ENCODE measurements at regions not wholly inside any gene's neighbourhood (a gene's known extent, or its start where the extent isn't known, plus 50 kb on each side); places are given as distances from the start of the nearest gene placed in this dataset.
A peak's percentile ranks its signal among the peaks of the same experiment; 100 is the strongest.

DNA sequence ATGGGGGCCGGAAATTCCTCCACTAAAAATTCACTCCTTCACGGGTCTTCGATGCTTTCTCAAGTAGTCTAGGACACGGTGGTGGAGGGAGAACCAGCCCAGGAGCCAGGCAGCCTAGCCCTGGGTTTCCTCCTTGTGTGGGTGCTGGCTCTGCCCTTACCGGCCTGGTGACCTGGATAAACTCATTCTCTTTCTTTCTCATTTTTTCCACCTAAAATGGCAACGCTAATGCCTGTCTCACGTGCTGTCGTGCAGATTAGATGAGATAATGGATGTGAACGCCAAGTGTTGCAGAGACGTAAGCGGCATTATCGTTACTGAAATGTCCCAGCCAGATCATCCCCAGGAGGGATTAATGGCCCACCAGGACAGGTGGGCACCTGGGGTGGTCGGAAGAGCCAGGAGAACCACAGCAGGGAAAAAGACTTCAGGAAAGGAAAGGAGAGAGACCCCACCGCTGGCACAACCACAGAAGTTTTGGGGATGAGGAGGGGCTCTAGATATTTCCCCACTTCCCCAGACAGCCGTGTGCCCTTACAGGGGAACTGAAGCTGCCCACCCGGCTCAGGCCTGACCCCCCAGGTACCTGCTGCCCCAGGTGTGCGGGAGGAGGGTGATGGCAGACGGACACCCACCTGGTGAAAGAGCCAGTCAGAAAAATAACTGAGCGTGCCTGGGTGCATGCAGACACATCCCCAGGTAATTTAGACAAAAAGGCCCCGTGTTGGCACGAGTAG is 100.8 kb upstream of the ASAP2 start:
- no peak for DNase-seq (ENCODE audit: low read depth)

DNA sequence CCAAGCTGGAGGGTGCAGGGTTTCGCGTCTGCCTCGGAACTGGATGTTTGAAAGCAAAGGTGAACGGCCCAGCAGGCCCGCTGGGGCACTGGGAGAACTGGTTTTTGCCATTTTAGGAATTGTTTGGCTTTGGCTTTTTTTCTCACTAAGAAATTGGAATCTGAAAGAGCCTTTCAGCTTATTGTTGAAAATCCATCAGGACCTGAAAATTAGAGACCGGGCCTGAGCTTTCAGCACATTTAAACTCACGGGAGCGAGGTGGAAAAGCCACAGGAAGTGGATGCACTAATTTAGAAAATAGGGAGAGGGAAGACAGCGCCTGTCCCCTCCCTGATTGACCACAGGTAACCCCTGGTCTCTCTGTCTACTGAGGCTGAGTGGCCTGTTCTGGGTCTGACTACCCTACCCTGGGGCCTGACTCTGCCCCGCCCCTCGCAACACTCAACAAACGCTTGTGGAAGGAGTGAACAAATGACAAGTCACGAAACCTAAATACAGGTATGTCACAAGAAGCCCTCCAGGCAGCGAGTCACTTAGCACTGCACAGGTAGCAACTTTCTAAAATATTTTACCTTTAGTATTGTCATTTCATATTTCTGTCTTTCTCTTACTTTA is 100.3 kb upstream of the MBOAT2 start:
- no peak for DNase-seq (ENCODE audit: low read depth)

DNA sequence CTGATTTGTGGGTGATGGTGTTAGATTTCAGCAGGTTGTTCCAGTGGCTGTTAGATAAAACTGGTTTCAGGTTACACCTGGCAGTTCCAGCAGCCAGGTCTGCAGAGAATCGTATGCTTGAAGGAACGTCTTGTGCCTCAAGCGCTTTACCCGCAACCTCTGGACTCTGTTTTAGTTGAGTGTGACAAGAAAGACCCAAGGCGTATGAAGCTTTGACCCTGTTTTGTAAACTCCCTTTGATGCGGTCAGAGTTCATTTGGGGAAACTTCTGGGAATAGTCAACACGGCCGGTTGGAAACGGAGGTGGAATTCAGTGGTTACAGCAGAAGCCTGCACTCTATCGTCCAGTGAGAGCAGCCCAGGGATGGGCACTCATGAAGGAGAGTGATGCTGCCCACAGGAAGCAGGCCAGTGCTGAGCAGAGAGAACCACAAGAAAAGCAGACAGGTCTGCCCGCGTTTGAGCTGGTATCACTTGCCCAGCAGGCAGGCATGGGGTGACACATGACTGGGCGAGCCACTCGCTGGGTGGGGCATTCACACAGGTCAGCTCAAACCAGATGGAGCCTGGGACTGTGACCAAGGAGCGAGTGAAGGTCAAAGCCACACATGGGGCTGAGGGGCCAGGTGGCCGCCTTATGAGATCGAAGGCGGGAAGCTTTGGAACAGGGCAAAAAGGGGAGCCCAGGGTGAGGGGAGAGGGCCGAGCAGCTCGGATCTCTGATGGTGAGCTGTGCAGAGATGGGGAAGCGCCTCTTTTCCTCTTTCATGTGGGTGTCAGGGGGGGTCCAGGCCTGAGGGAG is 99.6 kb upstream of the MBOAT2 start:
- DNase-seq (ENCODE audit: low read depth): no peak

DNA sequence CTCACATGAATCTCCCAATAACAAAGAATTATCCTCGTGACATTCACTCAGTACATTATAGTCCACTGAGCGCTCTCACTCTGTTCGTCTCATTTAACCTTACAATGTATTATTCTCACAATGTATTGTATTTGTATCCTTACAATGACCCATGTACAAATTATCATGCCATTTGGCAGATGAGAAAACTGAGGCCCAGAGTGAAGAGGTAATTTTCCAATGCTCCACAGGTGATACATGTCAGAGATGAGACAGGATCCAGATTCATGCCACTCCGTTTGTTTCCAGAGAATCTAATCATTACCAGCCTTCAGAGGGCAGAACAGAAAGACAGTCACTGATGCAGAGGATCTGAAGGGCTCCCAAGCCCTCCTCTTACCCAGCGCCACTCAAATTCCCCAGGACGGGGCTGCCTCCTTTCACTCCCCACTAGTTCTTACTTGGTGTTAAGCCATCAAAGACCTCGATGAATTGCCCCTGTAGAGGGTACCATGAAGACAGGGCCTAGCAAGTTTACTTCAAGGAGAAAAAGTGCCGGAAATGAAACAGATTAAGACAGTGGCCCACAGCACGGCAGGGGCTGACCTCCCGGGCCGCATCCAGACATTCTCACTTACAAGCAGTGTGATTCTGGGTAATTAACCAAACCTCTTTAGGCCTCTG is 98.4 kb upstream of the MBOAT2 start:
- no peak for DNase-seq (ENCODE audit: low read depth)

DNA sequence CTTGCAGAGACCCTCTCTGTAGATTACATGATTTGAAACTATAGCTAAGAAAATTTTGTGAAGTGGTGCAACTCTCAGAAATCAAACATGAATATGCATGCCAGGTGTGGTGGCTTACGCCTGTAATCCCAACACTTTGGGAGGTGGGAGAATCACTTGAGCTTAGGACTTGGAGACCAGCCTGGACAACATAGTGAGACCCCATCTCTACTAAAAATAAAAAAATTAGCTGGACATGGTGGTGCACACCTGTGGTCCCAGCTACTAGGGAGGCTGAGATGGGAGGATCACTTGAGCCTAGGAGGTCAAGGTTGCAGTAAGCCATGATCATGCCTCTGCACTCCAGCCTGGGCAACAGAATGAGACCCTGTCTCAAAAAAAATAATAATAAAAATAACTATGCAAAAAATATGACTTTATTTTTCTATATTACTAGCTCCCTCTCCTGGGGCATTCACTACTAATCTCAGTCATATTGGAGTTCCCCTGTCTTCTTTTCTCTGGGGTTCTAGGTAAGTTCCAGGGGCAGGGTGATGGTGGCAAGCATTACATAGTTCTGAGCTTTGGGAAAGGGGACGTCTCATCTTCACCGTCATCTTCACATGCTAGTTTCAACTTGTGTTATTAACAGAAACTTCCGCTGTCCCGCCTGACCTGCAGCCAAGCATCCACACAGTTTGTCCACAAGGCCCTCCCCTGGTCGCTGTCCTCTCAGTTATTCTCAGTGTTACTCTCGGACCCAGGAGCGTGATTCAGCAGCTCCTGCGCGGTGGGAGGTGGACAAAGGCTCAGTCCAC is 96.8 kb upstream of the MBOAT2 start:
- DNase-seq (ENCODE audit: low read depth): no peak

DNA sequence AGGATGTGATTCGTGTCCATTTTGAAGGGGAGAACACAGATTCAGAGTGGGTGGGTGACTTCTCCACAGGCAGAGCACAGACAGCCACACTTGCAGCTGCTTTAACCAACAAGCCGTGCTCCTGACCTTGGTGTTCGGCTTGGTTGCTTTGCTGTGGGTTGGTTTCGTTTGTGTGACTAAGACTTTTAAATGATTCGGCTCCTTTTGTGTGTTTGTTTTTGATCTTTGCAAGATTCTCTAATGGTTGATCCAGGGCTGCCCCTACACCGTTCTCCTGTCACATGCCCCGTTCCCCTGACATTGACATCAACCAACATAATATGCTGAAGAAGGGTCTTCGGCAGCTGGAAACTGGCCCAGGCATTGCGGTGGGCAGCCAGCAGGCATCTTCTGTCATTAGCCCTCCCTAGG is 95.9 kb upstream of the MBOAT2 start:
- no peak for DNase-seq (ENCODE audit: low read depth)

DNA sequence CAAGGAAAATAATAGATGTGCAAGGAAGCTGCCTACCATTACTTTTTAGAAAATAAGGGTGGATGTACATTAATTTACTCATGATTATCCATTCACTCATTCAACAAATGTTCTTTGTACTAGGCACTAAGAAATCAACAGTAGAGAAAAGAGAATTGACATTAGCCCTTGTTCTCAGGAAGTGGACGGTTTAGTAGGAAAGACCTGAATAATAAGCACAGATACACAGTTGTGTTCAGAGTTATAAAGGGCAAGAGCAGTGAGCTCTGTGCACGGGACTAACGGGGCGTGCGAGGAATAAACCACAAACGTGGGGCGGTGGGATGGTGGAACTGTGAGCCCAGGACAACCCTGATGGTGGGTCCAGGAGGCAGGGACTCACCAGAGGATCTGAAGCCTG is 94.4 kb upstream of the MBOAT2 start:
- DNase-seq (ENCODE audit: low read depth): no peak

DNA sequence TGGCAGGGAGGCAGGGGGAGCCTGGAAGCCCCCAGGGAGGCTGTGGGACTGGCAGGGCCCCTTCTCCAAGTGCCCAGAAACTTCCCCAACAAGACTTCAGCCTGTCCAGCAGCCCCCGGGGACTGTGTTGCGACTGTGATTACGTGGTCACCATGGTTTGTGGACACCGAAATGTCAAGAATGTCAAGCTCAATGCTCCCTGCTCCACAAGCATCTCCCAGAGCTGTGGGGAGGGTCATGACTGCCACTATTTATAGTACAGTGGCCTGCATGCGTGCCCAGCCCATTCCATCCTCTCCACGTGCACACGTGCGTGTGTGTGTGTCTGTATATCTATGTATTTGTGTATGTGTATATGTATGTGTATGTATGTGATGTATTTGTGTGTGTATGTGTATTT is 93.8 kb upstream of the MBOAT2 start:
- no peak for DNase-seq (ENCODE audit: low read depth)

DNA sequence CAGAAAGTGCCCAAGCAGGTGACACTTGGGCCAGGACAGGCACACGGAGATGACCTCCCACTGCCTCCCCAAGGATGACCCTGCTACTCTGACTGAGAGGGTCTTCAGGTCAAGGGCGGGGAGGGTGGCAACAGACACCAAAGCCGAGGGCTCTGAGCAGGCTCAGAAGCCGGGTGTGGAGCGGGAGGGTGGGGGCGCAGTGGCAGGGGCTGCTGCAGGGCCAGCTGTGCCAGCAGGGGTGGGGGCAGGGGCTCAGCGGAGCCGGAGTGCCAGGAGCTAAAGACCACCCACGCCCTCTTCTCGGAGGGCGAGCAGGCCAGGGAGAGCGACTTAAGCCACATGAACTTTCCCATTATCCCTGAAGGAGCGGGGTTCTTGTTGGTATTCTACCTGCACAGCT is 93.3 kb upstream of the MBOAT2 start:
- no peak for DNase-seq (ENCODE audit: low read depth)

DNA sequence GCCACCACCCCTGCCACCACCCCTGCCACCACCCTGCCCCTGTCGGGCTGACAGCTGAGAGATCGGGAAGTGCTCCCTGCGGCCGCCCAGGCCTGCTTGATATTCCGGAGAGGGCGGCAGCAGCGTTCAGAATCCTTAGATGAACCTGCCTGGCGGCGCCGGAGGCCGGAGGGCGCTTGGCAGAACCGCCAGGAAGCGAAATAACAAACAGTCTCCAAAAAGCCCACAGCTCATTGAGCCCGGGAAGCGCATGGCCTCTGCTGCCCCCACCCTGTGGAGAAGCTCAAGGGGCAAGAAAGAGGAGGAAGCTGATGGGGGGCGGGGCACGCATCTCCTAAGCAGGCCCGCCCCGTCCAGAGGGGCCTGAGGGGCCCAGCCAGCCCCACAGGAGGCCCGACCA is 92.2 kb upstream of the MBOAT2 start:
- peak; percentile 74 for DNase-seq (ENCODE audit: low read depth)

DNA sequence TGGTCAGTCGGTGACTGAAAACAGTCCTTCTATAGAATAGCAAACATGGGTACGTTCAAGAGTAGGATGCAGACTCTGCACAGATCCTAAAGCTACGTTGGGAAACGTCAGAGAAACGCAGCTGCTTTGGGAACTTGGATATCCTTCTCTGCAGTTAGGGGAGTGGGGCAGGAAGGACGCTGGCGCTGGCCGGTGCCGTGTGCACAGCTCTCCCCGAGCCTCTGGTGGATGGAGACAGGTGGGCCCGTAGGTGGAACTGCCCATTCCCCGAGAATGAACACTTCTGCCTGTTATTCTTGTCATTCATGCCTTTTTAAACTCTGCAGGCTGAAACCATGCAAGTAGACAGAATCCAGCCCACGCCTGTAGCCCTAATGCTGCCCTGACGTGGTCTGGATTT is 91.7 kb upstream of the MBOAT2 start:
- DNase-seq (ENCODE audit: low read depth): no peak

DNA sequence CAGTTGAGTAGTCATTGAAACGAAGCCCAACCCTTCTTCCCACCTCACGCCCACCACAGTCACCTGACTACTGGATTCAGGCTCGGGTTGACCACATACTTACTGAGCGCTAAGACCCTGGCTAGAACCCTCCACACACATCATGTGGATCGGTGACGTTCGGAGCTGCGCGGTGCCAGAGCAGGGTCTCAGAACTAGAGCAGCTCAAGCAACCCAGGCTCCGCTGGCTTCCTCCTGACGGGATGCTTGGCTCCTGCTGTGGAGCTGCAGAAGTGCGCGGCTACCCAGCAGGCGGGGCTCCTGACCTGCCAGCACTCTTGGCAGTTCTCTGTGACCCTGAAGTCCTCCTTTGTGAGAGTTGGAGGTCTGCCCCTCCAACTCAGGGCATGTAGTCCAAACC is 90.6 kb upstream of the MBOAT2 start:
- DNase-seq (ENCODE audit: low read depth): no peak

DNA sequence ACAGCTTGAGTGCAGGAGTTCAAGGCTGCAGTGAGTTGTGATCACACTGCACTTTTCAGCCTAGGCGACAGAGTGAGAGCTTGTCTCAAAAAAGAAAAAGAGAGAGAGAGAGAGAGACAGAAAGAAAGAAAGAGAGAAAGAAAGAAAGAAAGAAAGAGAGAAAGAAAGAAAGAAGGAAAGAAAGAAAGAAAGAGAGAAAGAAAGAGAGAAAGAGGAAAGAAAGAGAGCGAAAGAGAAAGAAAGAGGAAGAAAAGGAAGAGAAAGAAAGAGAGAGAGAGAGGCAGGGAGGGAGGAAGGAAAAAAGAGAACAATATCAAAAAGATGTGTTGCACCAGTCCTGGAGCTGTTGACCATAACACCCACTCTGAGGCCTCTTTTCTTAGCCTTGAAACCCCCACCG is 89.8 kb upstream of the MBOAT2 start:
- no peak for DNase-seq (ENCODE audit: low read depth)

DNA sequence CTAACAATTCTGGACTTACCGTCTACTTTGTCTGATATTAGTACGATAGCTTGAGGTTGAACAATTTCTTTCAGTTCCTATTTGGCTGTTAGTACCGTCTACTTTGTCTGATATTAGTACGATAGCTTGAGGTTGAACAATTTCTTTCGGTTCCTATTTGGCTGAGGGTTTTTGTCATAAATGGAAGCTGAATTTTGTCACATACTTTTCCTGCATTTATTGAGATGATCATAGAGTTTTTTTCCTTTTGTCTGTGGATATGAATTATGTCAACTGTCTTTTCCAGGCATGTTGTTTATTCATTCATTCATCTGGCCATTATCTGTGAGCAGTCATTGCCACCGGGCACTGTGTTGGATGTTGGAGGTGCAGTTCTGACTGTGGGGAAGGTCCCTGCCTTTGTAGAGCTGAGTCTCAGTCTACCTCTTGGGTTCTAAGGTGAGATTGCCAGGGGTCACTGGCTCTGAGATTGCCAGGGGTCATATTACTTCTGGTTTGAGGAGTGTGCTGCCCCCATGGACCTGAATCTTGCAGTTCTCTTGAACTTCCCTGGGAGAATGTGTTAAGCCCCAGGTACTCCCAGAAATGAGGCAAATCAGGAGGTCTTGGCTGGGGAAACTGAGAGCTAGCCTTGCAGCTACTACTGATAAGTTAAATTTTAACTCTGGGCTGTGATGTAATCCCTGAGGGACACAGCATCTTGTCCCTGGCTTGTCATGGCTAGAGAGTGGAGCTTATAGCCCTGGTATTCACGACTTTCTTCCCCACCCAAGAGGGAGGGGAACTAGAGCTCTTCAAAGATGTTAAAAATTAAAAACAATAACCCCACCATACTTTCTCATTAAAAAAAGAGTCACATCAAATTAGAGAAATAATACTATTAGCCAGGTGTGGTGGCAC is 89.1 kb upstream of the MBOAT2 start:
- DNase-seq (ENCODE audit: low read depth): no peak

DNA sequence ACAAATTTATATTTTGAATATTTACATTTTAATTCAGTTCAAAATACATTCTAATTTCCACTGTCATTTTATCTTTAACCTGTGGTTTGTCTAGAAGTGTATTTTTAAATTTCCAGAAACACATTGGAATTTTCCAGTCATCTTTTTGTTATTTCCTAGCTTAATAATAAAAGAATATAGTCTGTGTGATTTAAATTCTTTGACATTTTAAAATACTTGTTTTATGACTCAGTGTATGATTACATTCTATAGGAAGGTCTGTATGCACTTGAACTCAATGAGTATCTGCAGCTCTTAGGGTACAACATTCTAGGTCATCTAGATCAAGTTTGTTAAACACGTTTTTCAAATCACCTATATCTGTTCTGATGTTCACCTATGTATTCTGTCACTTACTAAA is 88.3 kb upstream of the MBOAT2 start:
- no peak for DNase-seq (ENCODE audit: low read depth)

DNA sequence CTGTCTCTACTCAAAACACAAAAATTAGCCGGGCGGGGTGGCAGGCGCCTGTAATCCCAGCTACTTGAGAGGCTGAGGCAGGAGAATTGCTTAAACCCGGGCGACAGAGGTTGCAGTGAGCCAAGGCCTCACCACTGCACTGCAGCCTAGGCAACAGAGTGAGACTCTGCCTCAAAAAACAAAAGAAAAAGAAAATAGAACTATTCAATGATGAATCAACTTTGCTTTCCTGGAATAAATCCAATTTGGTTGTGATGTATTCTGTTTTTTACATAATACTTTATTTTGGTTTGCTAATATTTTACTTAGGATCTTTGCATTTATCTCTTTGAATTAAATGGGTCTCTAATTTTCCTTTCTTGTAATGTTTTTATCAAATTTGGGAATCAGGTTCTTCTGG is 86.3 kb upstream of the MBOAT2 start:
- DNase-seq (ENCODE audit: low read depth): no peak

DNA sequence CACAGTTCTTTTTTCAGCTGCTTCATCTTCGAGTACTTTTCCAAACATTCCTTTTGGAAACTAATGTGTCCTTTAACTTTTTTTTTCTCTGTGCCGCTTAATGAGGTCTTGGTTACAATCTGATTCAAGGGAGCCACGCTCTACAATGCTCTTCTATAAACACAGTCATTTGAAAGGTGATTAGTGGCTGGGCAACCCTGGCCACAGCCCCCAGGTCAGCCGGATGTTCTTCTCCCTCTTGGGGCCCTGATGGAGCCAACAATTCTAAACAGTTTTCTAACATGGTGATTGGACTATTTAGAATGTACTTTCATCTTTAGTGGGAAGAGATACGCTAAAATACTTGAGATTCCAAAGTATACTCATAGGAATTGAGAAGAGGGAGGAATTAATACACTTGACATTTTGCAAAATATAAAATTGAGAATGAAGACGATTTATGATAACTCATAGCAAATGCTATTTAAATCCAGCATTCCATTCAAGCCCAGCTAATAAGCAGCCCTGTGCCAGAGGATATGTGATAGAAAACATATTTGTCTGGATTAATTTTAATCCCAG is 83.7 kb upstream of the MBOAT2 start:
- DNase-seq (ENCODE audit: low read depth): no peak

DNA sequence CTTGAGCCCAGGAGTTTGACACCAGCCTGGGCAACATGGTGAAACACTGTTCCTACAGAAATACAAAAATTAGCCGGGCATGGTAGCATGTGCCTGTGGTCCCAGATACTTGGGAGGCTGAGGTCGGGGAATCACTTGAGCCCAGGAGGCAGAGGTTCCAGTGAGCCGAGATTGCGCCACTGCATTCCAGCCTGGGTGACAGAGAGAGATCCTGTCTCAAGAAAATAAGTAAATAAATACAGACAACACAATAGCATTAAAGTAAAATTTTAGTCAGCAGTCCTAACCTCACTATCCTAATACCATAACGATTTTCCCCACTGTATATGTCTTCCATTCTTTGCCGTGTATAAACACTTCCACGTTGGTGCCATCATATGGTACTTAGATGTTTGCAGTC is 83.0 kb upstream of the MBOAT2 start:
- no peak for DNase-seq (ENCODE audit: low read depth)

DNA sequence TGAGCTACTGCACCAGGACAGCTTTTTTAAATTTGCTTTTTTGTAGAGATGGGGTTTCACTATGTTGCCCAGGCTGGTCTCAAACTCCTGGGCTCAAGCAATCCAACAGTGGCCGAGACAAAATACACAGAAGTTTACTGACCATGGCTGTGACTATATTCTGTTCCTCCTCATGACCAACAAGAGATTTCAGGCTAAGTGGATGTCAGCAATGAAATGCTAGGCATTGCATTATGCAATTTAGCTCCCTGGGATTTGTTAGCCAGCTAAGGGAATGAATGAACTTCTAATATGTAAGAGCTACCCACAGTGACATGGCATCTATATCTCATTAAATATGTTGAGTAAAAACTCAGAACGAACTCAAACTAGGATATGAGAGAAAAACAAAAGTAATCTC is 81.9 kb upstream of the MBOAT2 start:
- DNase-seq (ENCODE audit: low read depth): no peak

DNA sequence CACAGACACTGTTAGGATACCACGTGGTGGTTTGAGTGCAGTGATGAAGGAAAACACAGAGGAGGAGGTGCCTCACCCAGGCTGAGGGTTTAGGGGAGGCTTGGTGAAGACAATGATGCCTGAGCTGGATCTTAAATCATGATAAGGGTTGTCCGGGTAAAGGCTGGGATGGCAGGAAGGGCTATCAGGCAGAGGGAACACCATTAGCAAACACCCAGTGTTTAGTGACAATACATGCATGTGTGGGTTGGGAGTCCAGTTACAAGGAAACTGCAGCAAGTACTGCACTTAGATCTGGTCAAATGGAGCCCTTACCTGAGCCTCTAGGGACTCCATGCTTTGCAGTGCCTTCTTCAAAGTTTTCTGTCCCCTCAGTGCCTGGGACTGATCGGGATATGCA is 79.8 kb upstream of the MBOAT2 start:
- no peak for DNase-seq (ENCODE audit: low read depth)

DNA sequence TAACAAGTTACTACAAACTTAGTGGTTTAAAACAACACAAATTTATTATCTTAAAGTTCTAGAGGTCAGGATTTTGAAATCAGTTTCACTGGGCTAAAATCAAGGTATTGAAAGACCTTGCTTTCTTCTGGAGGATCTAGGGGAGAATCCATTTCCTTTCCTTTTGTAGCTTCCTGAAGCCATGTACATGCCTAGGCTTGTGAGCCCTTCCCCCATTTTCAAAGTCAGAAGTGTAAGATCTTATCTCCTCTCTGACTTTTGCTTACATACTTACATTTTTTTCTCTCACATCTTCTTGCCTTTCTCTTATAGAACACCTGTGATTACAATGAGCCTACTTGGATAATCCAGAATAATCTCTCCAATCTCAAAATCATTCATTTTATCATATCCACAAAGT is 78.7 kb upstream of the MBOAT2 start:
- no peak for DNase-seq (ENCODE audit: low read depth)
